Esophagus (tissue), 2 donors: ENCODE measurements at regions not wholly inside any gene's neighbourhood (a gene's known extent, or its start where the extent isn't known, plus 50 kb on each side); places are given as distances from the start of the nearest gene placed in this dataset.

ENCODE experiments used
- H3K27ac ChIP-seq, 2 donors: one replicate each; pipeline ENCODE4 v1.5.1; 2013; ENCODE audit warnings: low read depth in 2 of 2, mild to moderate bottlenecking in 2 of 2, inconsistent platforms in 1 of 2, low read length in 1 of 2, moderate library complexity in 1 of 2
- H3K27me3 ChIP-seq, 2 donors: one replicate each; pipeline ENCODE4 v1.6.1; 2013; ENCODE audit warnings: low read length in 2 of 2, control low read depth in 1 of 2, mild to moderate bottlenecking in 1 of 2; ENCODE audit not compliant: insufficient read depth in 2 of 2, control insufficient read depth in 1 of 2
- H3K36me3 ChIP-seq, 2 donors: one replicate each; pipeline ENCODE4 v1.6.1; 2013; ENCODE audit warnings: low read length in 1 of 2; ENCODE audit not compliant: control insufficient read depth in 2 of 2, insufficient read depth in 2 of 2
- H3K4me1 ChIP-seq, 2 donors: one replicate each; pipeline ENCODE4 v1.6.1; 2013; ENCODE audit warnings: low read length in 1 of 2; ENCODE audit not compliant: control insufficient read depth in 2 of 2, insufficient read depth in 2 of 2
- H3K4me3 ChIP-seq, 2 donors: one replicate each; pipeline ENCODE4 v1.5.1; 2013; ENCODE audit warnings: low read length in 2 of 2, mild to moderate bottlenecking in 2 of 2, low read depth in 1 of 2, moderate library complexity in 1 of 2
- H3K9me3 ChIP-seq, 2 donors: one replicate each; pipeline ENCODE4 v1.6.1; 2013; ENCODE audit warnings: mild to moderate bottlenecking in 2 of 2, low read depth in 1 of 2, low read length in 1 of 2, moderate library complexity in 1 of 2; ENCODE audit not compliant: control insufficient read depth in 2 of 2, insufficient read depth in 1 of 2
- WGBS, 2 donors: extraction: QIAGEN DNeasy Blood & Tissue Kit; methylation state at CpG; one replicate each; pipeline ENCODE4 v1.1.7; 2013; 5-methylcytosine and 5-hydroxymethylcytosine counted together
- donor health status: healthy with polysubstance abuse.
- donor health status: Bipolar disorder and iron deficiency.

DNA sequence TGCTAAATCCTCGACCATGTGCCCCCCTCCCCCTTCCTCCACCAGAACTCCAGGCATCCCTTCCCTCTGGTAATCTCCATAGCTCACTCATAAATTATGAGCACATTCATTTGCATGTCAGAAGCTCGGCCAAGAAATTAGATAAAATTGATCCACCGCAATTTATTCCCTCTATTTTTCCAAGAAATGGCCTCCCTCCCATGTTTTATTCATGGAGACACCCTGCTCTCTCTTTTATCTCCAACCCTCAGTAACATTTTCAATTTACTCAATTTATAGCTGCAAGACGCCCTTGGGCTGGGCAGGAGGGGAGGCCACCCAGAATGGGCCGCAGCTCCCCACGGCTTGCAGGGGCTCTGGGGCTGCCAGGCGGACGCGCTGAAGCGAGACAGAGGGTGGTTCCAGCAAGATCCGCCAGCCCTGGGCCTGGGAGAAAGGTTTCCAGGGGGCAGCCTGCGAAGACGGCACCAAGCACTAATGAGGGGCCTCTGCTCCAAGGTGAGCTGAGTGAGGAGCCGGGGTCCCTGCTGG, 54.7 kb upstream of the ZNF423 start:
- H3K36me3 ChIP-seq = no peaks in the 10 kb centered on the region
- H3K4me1 ChIP-seq = no peaks in the 10 kb centered on the region
- H3K27ac ChIP-seq = no peak overlapping the region
- no peaks in the 10 kb centered on the region for H3K27me3 ChIP-seq
- peaks cover 0 to 2% of the 10 kb centered on the region in 2 donors for H3K9me3 ChIP-seq
- WGBS, 2 donors = 79 to 81% methylated on average over 14 of the region's 14 CpGs
- H3K4me3 ChIP-seq = no peak overlapping the region

DNA sequence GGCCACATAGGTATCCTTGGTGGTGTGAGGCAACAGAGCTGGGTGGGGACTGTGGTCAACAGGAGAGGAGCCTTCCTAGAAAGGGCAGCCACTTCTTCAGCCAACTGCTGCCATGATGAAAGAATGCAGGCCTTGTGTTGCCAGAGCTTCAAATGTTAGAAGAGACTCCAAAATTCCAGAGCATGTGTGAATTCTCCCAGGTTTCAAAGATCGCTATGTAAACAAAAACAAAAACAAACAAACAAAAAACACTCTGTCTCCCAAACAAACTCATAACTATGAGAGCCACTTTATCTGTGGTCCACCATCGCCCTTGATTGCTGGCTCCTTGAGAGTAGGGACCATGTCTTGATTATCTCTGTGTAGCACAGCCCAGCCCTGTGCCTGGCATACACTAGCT, 55.5 kb upstream of the ZNF423 start:
- H3K27me3 ChIP-seq = no peaks in the 10 kb centered on the region
- 89 to 92% methylated on average over 2 of the region's 2 CpGs for WGBS, 2 donors
- H3K4me1 ChIP-seq = no peaks in the 10 kb centered on the region
- H3K27ac ChIP-seq = no peak overlapping the region
- H3K9me3 ChIP-seq = peaks cover 0 to 2% of the 10 kb centered on the region in 2 donors
- no peaks in the 10 kb centered on the region for H3K36me3 ChIP-seq
- H3K4me3 ChIP-seq = no peak overlapping the region

DNA sequence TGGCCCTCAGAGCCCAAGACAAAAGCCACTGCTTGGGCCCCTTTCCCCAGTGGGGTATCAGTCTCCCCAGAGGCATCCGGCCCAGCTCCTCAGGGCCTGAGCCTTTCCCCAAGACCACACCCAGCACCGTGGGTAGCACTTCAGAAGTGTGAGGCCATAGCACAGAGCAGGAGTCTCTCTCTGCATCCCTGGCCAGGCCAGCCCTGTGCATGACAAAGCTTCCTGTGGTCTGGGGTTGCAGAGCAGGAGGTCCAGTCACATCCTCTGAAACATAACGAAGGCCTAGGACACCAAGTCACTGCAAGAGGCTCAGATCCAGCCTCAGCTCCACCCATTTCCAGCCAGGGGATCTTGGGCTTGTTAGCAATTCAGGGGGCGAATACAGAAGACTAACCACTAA, 56.8 kb upstream of the ZNF423 start:
- 75 to 77% methylated on average over 4 of the region's 4 CpGs for WGBS, 2 donors
- no peak overlapping the region for H3K4me3 ChIP-seq
- H3K27me3 ChIP-seq = no peaks in the 10 kb centered on the region
- H3K9me3 ChIP-seq = peaks cover 0 to 2% of the 10 kb centered on the region in 2 donors
- H3K4me1 ChIP-seq = no peaks in the 10 kb centered on the region
- no peak overlapping the region for H3K27ac ChIP-seq
- H3K36me3 ChIP-seq = no peaks in the 10 kb centered on the region

DNA sequence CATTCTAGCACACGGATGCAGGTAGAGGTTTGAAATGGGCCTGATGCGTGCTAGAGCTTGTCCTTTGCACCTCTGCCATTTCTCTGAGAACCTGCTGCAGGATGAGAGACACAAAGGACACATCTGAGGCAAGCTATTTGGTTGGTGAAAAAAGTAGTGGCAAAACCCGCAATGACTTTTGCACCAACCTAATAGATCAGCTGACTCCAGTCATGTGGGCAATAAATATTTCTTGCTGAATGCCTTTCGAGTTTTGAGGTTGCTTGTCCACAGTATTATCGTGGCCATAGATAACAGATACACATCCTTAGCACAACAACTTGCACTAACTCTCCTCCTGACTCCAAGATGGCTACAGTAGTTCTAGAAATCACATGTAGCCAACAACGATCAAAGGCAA, 57.8 kb upstream of the ZNF423 start:
- Histone ChIP-seq H3K27ac (no peak overlapping the region), H3K4me3 (no peak overlapping the region), H3K4me1 (no peaks in the 10 kb centered on the region), H3K36me3 (no peaks in the 10 kb centered on the region), H3K9me3 (peaks cover 0 to 2% of the 10 kb centered on the region in 2 donors), H3K27me3 (no peaks in the 10 kb centered on the region)
- WGBS, 2 donors = 81 to 82% methylated on average over 6 of the region's 6 CpGs

DNA sequence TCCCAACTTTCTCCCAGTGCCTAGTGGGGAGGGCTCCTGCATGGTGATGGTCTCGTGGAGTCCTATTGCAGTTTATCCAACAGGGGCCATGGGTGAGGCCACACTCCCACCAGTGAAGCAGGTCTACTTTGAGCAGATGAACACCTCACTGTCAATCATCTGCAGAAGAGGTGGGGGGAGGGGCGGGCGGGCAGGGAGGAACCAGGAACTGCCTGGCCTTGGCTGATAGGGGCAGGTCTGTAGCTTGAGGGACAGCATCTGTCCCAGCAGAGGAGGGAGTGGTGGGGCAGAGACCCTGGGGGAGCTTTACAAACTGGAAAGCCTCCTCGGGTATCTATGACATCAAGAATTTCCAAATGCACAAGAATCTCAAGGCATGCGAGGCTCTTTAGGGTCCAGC, 58.7 kb upstream of the ZNF423 start:
- 64 to 76% methylated on average over 5 of the region's 5 CpGs for WGBS, 2 donors
- Histone ChIP-seq H3K27me3 (no peaks in the 10 kb centered on the region), H3K27ac (no peak overlapping the region), H3K4me3 (no peak overlapping the region), H3K9me3 (peaks cover 0 to 2% of the 10 kb centered on the region in 2 donors), H3K4me1 (no peaks in the 10 kb centered on the region), H3K36me3 (no peaks in the 10 kb centered on the region)

DNA sequence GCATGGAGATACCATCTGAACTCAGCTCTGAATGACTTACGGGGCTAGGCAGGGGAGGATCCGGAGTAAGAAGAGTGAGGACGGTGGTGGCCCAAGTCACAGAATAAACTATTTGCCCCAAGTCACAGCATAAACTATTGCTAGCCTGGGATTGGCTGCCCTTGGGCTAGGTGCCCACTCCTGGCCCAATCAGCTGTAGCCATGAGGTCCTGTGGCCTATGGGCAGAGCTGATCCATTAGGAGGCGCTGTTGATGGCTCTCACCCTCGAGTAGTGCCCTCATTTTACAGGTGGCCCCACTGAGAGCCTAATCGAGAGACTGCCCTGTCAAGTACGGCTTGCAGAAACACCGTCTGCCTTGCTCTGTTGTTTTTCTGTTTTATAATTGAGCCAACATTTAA, 62.3 kb upstream of the ZNF423 start:
- Histone ChIP-seq H3K36me3 (no peaks in the 10 kb centered on the region), H3K27me3 (no peaks in the 10 kb centered on the region), H3K4me1 (no peaks in the 10 kb centered on the region), H3K27ac (no peak overlapping the region), H3K4me3 (no peak overlapping the region), H3K9me3 (no peaks in the 10 kb centered on the region)
- 87 to 89% methylated on average over 8 of the region's 8 CpGs for WGBS, 2 donors

DNA sequence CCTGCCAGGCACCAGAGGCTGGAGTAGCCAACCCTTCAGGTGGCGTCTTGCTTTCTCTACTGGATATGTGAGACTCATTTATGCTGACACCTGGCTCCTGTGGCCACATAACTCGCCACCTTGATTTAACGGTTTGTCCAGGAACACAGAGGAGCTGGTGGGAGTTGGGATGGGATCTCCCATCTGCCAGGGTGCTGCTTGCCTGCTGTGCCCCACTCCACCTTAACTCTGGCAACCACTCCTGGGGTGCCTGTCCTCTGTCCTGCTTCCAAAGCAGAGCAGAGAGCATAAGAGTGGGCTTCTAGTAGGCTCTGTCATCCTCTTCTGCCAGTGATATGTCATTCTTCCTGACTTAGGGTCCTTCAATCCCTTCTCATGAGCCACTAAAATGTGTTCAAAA, 63.4 kb upstream of the ZNF423 start:
- WGBS, 2 donors = 89 to 96% methylated on average over 3 of the region's 3 CpGs
- Histone ChIP-seq H3K27ac (no peak overlapping the region), H3K4me3 (no peak overlapping the region), H3K9me3 (peaks cover 0 to 3% of the 10 kb centered on the region in 2 donors), H3K4me1 (no peaks in the 10 kb centered on the region), H3K36me3 (no peaks in the 10 kb centered on the region), H3K27me3 (peaks cover 0 to 2% of the 10 kb centered on the region in 2 donors)

DNA sequence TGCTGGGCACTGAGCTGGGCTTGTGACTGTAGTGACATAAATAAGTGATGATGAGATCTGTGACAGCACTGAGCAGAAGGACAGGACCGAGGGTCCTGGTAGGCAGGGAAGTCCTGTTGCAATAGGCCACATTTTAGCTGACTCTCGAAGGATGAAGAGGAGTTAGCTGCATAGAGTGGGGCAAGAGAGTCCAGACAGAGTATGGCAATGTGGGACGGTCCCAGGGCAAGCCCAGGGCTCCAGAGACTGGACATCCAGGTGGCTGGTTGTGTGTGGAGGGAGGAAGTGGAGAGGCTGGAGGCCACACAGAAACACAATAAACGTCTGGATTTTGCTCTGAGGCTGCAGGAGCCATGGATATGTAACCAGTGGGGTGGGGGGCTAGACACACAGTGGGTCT, 64.5 kb upstream of the ZNF423 start:
- no peak overlapping the region for H3K27ac ChIP-seq
- H3K4me1 ChIP-seq = no peaks in the 10 kb centered on the region
- H3K27me3 ChIP-seq = peaks cover 0 to 2% of the 10 kb centered on the region in 2 donors
- 81 to 84% methylated on average over 4 of the region's 4 CpGs for WGBS, 2 donors
- H3K4me3 ChIP-seq = no peak overlapping the region
- H3K9me3 ChIP-seq = peaks cover 0 to 3% of the 10 kb centered on the region in 2 donors
- H3K36me3 ChIP-seq = no peaks in the 10 kb centered on the region

DNA sequence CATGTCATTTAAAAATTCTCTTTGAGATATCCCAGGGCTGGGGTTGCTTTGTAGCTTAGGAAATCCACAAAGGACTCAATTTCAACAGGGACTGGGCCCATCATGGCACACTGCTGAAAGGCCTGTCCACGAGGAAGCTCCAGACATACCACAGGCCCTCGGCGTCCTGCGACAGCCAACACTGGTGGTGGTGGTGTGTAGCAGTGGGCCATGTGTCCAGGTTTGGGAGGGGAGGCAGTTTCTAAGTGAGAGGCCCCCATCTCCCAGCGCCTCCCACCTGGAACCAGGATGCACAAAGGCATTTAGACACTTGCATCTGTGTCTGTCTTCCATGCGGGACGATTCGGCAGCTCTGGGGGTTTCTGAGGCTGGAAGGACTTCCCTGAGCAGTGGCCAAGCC, 65.2 kb upstream of the ZNF423 start:
- H3K4me3 ChIP-seq = no peak overlapping the region
- peaks cover 0 to 2% of the 10 kb centered on the region in 2 donors for H3K27me3 ChIP-seq
- WGBS, 2 donors = 91 to 92% methylated on average over 8 of the region's 8 CpGs
- H3K27ac ChIP-seq = no peak overlapping the region
- H3K9me3 ChIP-seq = peaks cover 0 to 3% of the 10 kb centered on the region in 2 donors
- no peaks in the 10 kb centered on the region for H3K4me1 ChIP-seq
- no peaks in the 10 kb centered on the region for H3K36me3 ChIP-seq

DNA sequence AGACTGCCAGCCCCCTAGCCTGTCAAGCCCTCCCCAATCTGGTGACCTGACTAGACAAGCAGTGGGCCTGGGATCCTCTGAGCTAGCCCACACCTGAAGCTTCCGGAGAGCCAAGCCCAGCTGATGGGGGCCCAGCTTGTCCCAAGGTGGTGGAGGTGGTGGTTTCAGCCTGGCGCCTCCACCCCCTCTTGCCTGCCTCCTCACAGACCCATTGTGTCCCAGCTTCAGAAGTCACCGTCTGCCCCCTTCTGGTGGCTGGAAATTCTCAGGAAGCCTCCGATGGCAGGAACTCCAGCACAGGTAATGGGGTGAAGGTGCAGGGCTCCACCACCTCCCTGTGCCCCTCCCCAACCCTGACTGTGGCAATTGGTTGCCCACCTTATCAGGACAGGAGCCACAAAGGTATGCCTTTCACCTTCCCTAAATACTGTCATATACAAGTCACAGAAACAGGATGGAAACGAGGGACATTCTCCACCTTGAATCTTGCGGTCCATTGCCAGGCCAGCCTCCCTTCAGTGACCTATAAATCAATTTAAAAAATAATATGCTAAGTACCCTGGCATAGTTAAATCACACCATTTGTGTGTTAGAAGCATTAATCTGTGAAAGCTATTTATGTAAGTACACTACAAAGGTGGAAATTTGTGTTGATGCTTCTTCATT, 66.0 kb upstream of the ZNF423 start:
- H3K27ac ChIP-seq = no peak overlapping the region
- peaks cover 0 to 2% of the 10 kb centered on the region in 2 donors for H3K27me3 ChIP-seq
- WGBS, 2 donors = 32 to 34% methylated on average over 6 of the region's 6 CpGs
- no peak overlapping the region for H3K4me3 ChIP-seq
- peaks cover 0 to 3% of the 10 kb centered on the region in 2 donors for H3K9me3 ChIP-seq
- H3K4me1 ChIP-seq = no peaks in the 10 kb centered on the region
- no peaks in the 10 kb centered on the region for H3K36me3 ChIP-seq
